ENCODE measurements at regions not wholly inside any gene's neighbourhood (a gene's known extent, or its start where the extent isn't known, plus 50 kb on each side); places are given as distances from the start of the nearest gene placed in this dataset.
A peak's percentile ranks its signal among the peaks of the same experiment; 100 is the strongest.

DNA sequence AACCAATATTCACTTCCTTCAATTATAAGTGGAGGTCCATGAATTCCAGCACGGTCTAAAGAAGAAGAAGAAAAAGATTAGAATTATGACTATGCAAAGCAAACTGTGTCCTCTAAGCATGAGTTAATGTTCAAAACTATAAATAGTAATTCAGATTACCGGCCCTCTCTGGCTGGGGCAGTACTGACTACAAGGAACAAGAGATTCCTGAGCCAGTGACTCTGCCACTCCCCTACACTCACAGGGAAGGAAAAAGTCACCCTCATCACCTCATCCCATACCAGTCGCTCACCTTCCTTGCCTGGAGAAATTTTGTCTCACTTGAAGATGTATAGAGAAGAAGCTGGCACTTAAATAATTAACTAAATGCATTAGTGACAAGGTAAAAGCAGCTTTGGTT is 56.5 kb upstream of the CD302 start:
- ATAC-seq (no peak), DNase-seq (ENCODE audit: low read depth, low spot score) (no peak)
- RAD21 ChIA-PET (ENCODE audit: low non-redundant PET in 1 of 2, low total read pairs in 2 of 2, uncharacterized antibody in 2 of 2, unreplicated experiment in 2 of 2), result no interaction called here
- Histone ChIP-seq H3K9me3 (ENCODE audit: control insufficient read depth in 1 of 2, insufficient read depth in 1 of 2, low read depth in 1 of 2, low read length in 2 of 2) (no peaks in the 10 kb centered on the region), H2AFZ (ENCODE audit: low read depth, low read length, poor library complexity, severe bottlenecking) (peak overlapping the region; percentile 43), H3K27me3 (ENCODE audit: insufficient read depth, low read length) (no peaks in the 10 kb centered on the region), H3K4me3 (replicated peaks in 1 of 2; ENCODE audit: low read depth in 1 of 2, low read length in 2 of 2) (no peak overlapping the region), H3K9ac (ENCODE audit: low read length) (no peak overlapping the region), H3K36me3 (ENCODE audit: control insufficient read depth in 1 of 2, insufficient read depth in 2 of 2, low read length in 2 of 2) (no peaks in the 10 kb centered on the region), H3K27ac (ENCODE audit: low read depth, low read length) (no peak overlapping the region), H3K4me1 (ENCODE audit: control insufficient read depth in 1 of 2, insufficient read depth in 2 of 2, low read length in 2 of 2) (no peaks in the 10 kb centered on the region), H3K9me2 (ENCODE audit: insufficient read depth) (no peaks in the 10 kb centered on the region), H3K79me2 (ENCODE audit: insufficient read depth, low read length) (no peaks in the 10 kb centered on the region), H4K20me1 (ENCODE audit: insufficient read depth) (no peaks in the 10 kb centered on the region), H3K4me2 (ENCODE audit: low read length) (no peak overlapping the region)
- BruUV-seq (replicated peaks), result no TSS peak
- CTCF ChIA-PET, result no interaction called here
- intact Hi-C loops (cut with micrococcal nuclease), result no loop called here
- POLR2A ChIA-PET, result no interaction called here
- no peak for TF ChIP-seq SRF (IDR thresholded peaks at IDR 0.05; ENCODE audit: low read depth)
- no peak for TF ChIP-seq ZFX (IDR thresholded peaks at IDR 0.05)

DNA sequence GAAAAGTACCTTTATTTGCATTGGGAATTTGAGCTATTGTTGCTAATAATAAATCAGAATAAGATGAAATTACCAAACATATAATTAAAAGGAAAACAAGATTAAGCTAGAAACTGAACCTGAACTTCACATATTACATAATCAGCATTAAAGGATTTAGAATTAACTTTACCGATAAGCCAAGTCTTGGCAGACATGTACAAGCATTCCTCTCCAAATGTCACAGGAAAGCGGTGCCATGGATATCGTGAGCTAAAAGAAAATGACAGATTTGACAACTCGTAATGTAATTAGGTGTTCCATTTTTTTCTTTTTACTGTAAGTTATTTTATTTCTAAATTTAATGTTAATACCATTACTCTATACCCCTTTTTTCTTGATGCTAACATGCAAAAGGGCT is 55.1 kb upstream of the CD302 start:
- no TSS peak for BruUV-seq (replicated peaks)
- no peak for ATAC-seq
- Histone ChIP-seq H4K20me1 (ENCODE audit: insufficient read depth) (no peaks in the 10 kb centered on the region), H3K36me3 (ENCODE audit: control insufficient read depth in 1 of 2, insufficient read depth in 2 of 2, low read length in 2 of 2) (no peaks in the 10 kb centered on the region), H3K4me1 (ENCODE audit: control insufficient read depth in 1 of 2, insufficient read depth in 2 of 2, low read length in 2 of 2) (no peaks in the 10 kb centered on the region), H3K27ac (ENCODE audit: low read depth, low read length) (no peak overlapping the region), H3K4me3 (replicated peaks in 1 of 2; ENCODE audit: low read depth in 1 of 2, low read length in 2 of 2) (no peak overlapping the region), H3K9me3 (ENCODE audit: control insufficient read depth in 1 of 2, insufficient read depth in 1 of 2, low read depth in 1 of 2, low read length in 2 of 2) (no peaks in the 10 kb centered on the region), H3K9ac (ENCODE audit: low read length) (no peak overlapping the region), H3K9me2 (ENCODE audit: insufficient read depth) (no peaks in the 10 kb centered on the region), H3K4me2 (ENCODE audit: low read length) (no peak overlapping the region), H2AFZ (ENCODE audit: low read depth, low read length, poor library complexity, severe bottlenecking) (no peak overlapping the region), H3K79me2 (ENCODE audit: insufficient read depth, low read length) (no peaks in the 10 kb centered on the region), H3K27me3 (ENCODE audit: insufficient read depth, low read length) (no peaks in the 10 kb centered on the region)
- ChIA-PET CTCF (no interaction called here), POLR2A (no interaction called here), RAD21 (ENCODE audit: low non-redundant PET in 1 of 2, low total read pairs in 2 of 2, uncharacterized antibody in 2 of 2, unreplicated experiment in 2 of 2) (no interaction called here)
- no peak for TF ChIP-seq SP1 (IDR thresholded peaks at IDR 0.05; ENCODE audit: low read depth)
- TF ChIP-seq, protein P1, sequence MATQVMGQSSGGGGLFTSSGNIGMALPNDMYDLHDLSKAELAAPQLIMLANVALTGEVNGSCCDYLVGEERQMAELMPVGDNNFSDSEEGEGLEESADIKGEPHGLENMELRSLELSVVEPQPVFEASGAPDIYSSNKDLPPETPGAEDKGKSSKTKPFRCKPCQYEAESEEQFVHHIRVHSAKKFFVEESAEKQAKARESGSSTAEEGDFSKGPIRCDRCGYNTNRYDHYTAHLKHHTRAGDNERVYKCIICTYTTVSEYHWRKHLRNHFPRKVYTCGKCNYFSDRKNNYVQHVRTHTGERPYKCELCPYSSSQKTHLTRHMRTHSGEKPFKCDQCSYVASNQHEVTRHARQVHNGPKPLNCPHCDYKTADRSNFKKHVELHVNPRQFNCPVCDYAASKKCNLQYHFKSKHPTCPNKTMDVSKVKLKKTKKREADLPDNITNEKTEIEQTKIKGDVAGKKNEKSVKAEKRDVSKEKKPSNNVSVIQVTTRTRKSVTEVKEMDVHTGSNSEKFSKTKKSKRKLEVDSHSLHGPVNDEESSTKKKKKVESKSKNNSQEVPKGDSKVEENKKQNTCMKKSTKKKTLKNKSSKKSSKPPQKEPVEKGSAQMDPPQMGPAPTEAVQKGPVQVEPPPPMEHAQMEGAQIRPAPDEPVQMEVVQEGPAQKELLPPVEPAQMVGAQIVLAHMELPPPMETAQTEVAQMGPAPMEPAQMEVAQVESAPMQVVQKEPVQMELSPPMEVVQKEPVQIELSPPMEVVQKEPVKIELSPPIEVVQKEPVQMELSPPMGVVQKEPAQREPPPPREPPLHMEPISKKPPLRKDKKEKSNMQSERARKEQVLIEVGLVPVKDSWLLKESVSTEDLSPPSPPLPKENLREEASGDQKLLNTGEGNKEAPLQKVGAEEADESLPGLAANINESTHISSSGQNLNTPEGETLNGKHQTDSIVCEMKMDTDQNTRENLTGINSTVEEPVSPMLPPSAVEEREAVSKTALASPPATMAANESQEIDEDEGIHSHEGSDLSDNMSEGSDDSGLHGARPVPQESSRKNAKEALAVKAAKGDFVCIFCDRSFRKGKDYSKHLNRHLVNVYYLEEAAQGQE (IDR thresholded peaks at IDR 0.05; ENCODE audit: low read depth), result no peak
- TF ChIP-seq SIN3A (IDR thresholded peaks at IDR 0.05; ENCODE audit: low read depth), result no peak
- TF ChIP-seq FOSL1 (IDR thresholded peaks at IDR 0.05; ENCODE audit: low read depth), result no peak
- TF ChIP-seq, protein P2, sequence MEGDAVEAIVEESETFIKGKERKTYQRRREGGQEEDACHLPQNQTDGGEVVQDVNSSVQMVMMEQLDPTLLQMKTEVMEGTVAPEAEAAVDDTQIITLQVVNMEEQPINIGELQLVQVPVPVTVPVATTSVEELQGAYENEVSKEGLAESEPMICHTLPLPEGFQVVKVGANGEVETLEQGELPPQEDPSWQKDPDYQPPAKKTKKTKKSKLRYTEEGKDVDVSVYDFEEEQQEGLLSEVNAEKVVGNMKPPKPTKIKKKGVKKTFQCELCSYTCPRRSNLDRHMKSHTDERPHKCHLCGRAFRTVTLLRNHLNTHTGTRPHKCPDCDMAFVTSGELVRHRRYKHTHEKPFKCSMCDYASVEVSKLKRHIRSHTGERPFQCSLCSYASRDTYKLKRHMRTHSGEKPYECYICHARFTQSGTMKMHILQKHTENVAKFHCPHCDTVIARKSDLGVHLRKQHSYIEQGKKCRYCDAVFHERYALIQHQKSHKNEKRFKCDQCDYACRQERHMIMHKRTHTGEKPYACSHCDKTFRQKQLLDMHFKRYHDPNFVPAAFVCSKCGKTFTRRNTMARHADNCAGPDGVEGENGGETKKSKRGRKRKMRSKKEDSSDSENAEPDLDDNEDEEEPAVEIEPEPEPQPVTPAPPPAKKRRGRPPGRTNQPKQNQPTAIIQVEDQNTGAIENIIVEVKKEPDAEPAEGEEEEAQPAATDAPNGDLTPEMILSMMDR (IDR thresholded peaks at IDR 0.05 in 2 of 3, conservative IDR thresholded peaks at IDR 0.05 in 1 of 3; ENCODE audit: borderline replicate concordance in 1 of 3, insufficient read depth in 1 of 3, low read depth in 2 of 3, low read length in 2 of 3), result no peak
- no peak for TF ChIP-seq ZNF274 (IDR thresholded peaks at IDR 0.05; ENCODE audit: low read depth, low read length)
- TF ChIP-seq CEBPB (IDR thresholded peaks at IDR 0.05; ENCODE audit: low read depth), result no peak
- no peak for TF ChIP-seq ZFX (IDR thresholded peaks at IDR 0.05)
- TF ChIP-seq YY1 (IDR thresholded peaks at IDR 0.05; ENCODE audit: extremely low read depth, insufficient replicate concordance, low read depth, low read length), result no peak
- intact Hi-C loops (cut with micrococcal nuclease), result no loop called here
- no peak for DNase-seq (ENCODE audit: low read depth, low spot score)

Measured in HCT116 (cell line).